Erythroblast (primary cell): ENCODE measurements at regions not wholly inside any gene's neighbourhood (a gene's known extent, or its start where the extent isn't known, plus 50 kb on each side); places are given as distances from the start of the nearest gene placed in this dataset.

Experiments used
- GATA1 ChIP-seq: IDR thresholded peaks from 2 replicates; pipeline ENCODE4 v1.6.1; 2011; ENCODE audit warnings: low read depth, mild to moderate bottlenecking, control low read depth, low read length, moderate library complexity
- POLR2A ChIP-seq: IDR thresholded peaks from 2 replicates; pipeline ENCODE4 v1.6.1; 2011; ENCODE audit warnings: mild to moderate bottlenecking, low read length

- TF ChIP-seq POLR2A (no peak), GATA1 (no peak)
Observed at GRCh38 chr4:154954117-154954516, 173.0 kb downstream of the RBM46 start.
